SU-DHL-6 (cell line): ENCODE measurements at regions not wholly inside any gene's neighbourhood (a gene's known extent, or its start where the extent isn't known, plus 50 kb on each side); places are given as distances from the start of the nearest gene placed in this dataset.

Source experiments
- CTCF ChIP-seq: fragments of 200-600 bp; sonication (generic); IDR thresholded peaks from one replicate; pipeline ENCODE4 v1.5.1; 2017; ENCODE audit warnings: antibody characterized with exemption, mild to moderate bottlenecking, low read length, moderate library complexity; ENCODE audit not compliant: insufficient read depth, poor library complexity, severe bottlenecking
- EZH2phosphoT487 ChIP-seq: fragments of 200-600 bp; sonication (generic), shearing (Covaris generic); conservative IDR thresholded peaks from 2 replicates; pipeline ENCODE4 v1.6.1; 2018; ENCODE audit warnings: mild to moderate bottlenecking, antibody characterized with exemption, low read length, moderate library complexity, mixed read lengths

DNA sequence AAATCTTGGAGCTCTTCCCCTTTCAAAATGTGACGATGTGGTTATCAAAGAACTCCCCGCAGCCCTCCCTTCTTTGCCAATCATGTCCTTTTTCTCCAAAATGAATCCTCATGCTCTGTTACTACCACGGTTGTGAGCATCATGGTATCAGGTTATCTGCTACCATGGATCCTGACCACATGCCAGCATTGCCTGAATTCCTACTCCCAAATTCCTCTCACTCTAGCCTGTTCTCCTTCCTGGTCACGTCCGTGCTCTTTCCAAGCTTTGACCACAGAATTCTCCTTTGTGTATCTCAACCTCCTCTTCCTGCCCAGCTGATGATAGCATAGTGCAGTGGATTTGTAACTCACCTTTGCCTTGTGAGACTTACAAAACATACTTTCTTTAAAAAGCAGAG, 59.5 kb upstream of the FBXL7 start:
- TF ChIP-seq CTCF (no peak), EZH2phosphoT487 (no peak)
